AG10803 (cell line): ENCODE measurements at regions not wholly inside any gene's neighbourhood (a gene's known extent, or its start where the extent isn't known, plus 50 kb on each side); places are given as distances from the start of the nearest gene placed in this dataset.

Experiments
- DNase-seq: peaks from one replicate; pipeline ENCODE4 v3.0.0; 2010; ENCODE audit warnings: low read depth
- H3K4me3 ChIP-seq: 2 replicates; pipeline ENCODE4 v1.5.1; 2011; ENCODE audit warnings: mild to moderate bottlenecking, low read length, control low read depth
- TF ChIP-seq, protein P1 (sequence below): conservative IDR thresholded peaks from 2 replicates; pipeline ENCODE4 v1.5.1; 2011; ENCODE audit warnings: mild to moderate bottlenecking, low read length, control low read depth, inconsistent platforms

- DNase-seq = no peak
- TF ChIP-seq, protein P1, sequence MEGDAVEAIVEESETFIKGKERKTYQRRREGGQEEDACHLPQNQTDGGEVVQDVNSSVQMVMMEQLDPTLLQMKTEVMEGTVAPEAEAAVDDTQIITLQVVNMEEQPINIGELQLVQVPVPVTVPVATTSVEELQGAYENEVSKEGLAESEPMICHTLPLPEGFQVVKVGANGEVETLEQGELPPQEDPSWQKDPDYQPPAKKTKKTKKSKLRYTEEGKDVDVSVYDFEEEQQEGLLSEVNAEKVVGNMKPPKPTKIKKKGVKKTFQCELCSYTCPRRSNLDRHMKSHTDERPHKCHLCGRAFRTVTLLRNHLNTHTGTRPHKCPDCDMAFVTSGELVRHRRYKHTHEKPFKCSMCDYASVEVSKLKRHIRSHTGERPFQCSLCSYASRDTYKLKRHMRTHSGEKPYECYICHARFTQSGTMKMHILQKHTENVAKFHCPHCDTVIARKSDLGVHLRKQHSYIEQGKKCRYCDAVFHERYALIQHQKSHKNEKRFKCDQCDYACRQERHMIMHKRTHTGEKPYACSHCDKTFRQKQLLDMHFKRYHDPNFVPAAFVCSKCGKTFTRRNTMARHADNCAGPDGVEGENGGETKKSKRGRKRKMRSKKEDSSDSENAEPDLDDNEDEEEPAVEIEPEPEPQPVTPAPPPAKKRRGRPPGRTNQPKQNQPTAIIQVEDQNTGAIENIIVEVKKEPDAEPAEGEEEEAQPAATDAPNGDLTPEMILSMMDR = no peak
- no peak overlapping the region for H3K4me3 ChIP-seq
These were observed 341.8 kb downstream of the NFIB start for GRCh38 chr9:13971966-13972655.

- TF ChIP-seq, protein P1 = no peak
- no peak overlapping the region for H3K4me3 ChIP-seq
- no peak for DNase-seq
These were observed 342.5 kb downstream of the NFIB start for GRCh38 chr9:13971415-13971814.

- no peak for DNase-seq
- no peak overlapping the region for H3K4me3 ChIP-seq
- TF ChIP-seq, protein P1 = no peak
These were observed 343.5 kb downstream of the NFIB start for GRCh38 chr9:13970426-13970825.

- no peak overlapping the region for H3K4me3 ChIP-seq
- DNase-seq = no peak
- TF ChIP-seq, protein P1 = no peak
These were observed 343.9 kb downstream of the NFIB start for GRCh38 chr9:13970018-13970417.

GRCh38 chr9:13967438-13967837 lies 346.5 kb downstream of the NFIB start:
- TF ChIP-seq, protein P1 = no peak
- no peak for DNase-seq
- no peak overlapping the region for H3K4me3 ChIP-seq

GRCh38 chr9:13967011-13967410 lies 346.9 kb downstream of the NFIB start:
- TF ChIP-seq, protein P1 = no peak
- DNase-seq = no peak
- no peak overlapping the region for H3K4me3 ChIP-seq

DNA sequence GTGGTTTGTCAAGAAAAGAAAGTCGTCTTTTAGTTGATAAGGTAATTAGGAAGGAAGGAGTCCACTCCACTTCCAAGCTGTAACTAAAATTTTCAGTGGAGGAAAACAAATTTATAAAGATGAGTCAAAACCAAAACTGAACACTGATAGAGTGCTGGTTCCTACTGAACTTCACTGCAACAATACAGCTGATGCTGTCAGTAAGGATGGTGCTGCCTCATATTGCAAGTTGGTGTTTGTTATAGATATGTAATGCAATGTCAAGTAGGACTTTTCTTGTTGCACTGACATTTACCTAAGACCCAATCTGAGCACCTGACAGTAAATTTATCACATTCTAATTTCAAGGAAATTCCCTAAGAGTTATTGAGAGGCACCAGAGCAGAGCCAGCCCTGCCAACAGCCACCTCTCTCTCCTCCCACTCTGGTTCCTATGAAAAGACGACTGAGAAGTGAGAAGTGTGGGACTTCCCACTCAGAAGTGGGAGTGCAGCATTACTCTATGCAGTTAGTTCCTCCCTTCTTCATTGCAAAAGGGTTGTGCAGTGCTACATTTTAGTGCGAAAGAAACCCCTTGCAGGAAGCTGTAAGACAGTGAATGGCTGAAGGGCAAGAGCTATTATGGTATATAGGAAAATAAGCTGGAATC lies 350.8 kb downstream of the NFIB start:
- DNase-seq = no peak
- TF ChIP-seq, protein P1 = no peak
- no peak overlapping the region for H3K4me3 ChIP-seq
